ENCODE measurements at regions not wholly inside any gene's neighbourhood (a gene's known extent, or its start where the extent isn't known, plus 50 kb on each side); places are given as distances from the start of the nearest gene placed in this dataset.
"Not testable (repeated sequence)": the region's sequence is repeated elsewhere in the genome, so short reads cannot be mapped to it uniquely, and the experiment has no call there.

- no peak for DNase-seq (ENCODE audit: low read depth)
These were observed 85.3 kb downstream of the FOXD2 start for GRCh38 chr1:47522935-47523834.

GRCh38 chr1:47523835-47524215 lies 86.0 kb downstream of the FOXD2 start:
- no peak for DNase-seq (ENCODE audit: low read depth)

- no peak for DNase-seq (ENCODE audit: low read depth)
These were observed 86.4 kb downstream of the FOXD2 start for GRCh38 chr1:47524272-47524671.

- no peak for DNase-seq (ENCODE audit: low read depth)
These were observed 89.9 kb downstream of the FOXD2 start for GRCh38 chr1:47527653-47528272.

- no peak for DNase-seq (ENCODE audit: low read depth)
These were observed 91.8 kb downstream of the FOXD2 start for GRCh38 chr1:47529520-47530098.

GRCh38 chr1:47532921-47533792 lies 95.3 kb downstream of the FOXD2 start:
- DNase-seq (ENCODE audit: low read depth): peak; percentile 60

GRCh38 chr1:47533793-47534328 lies 96.0 kb downstream of the FOXD2 start:
- DNase-seq (ENCODE audit: low read depth): no peak

GRCh38 chr1:47534436-47534835 lies 96.6 kb downstream of the FOXD2 start:
- peak; percentile 34 for DNase-seq (ENCODE audit: low read depth)

GRCh38 chr1:47536646-47537118 lies 98.8 kb downstream of the FOXD2 start:
- DNase-seq (ENCODE audit: low read depth): no peak

GRCh38 chr1:47537268-47537667 lies 99.4 kb downstream of the FOXD2 start:
- no peak for DNase-seq (ENCODE audit: low read depth)

GRCh38 chr1:47537966-47538365 lies 100.1 kb downstream of the FOXD2 start:
- no peak for DNase-seq (ENCODE audit: low read depth)

GRCh38 chr1:47538530-47538929 lies 100.7 kb downstream of the FOXD2 start:
- not testable (repeated sequence) for DNase-seq (ENCODE audit: low read depth)

- DNase-seq (ENCODE audit: low read depth): not testable (repeated sequence)
These were observed 103.9 kb downstream of the FOXD2 start for GRCh38 chr1:47541705-47542104.

GRCh38 chr1:47543089-47543488 lies 105.2 kb downstream of the FOXD2 start:
- DNase-seq (ENCODE audit: low read depth): not testable (repeated sequence)

- DNase-seq (ENCODE audit: low read depth): no peak
These were observed 108.2 kb downstream of the FOXD2 start for GRCh38 chr1:47545912-47546483.

- DNase-seq (ENCODE audit: low read depth): no peak
These were observed 110.1 kb downstream of the FOXD2 start for GRCh38 chr1:47547753-47548573.

- no peak for DNase-seq (ENCODE audit: low read depth)
These were observed 110.8 kb downstream of the FOXD2 start for GRCh38 chr1:47548637-47549036.

GRCh38 chr1:47549532-47549931 lies 111.7 kb downstream of the FOXD2 start:
- DNase-seq (ENCODE audit: low read depth): no peak

GRCh38 chr1:47550929-47551328 lies 113.1 kb downstream of the FOXD2 start:
- no peak for DNase-seq (ENCODE audit: low read depth)

GRCh38 chr1:47551971-47552528 lies 114.2 kb downstream of the FOXD2 start:
- DNase-seq (ENCODE audit: low read depth): no peak

Measured in fibroblast of gingiva (primary cell).